GM13977 (cell line): ENCODE measurements at regions not wholly inside any gene's neighbourhood (a gene's known extent, or its start where the extent isn't known, plus 50 kb on each side); places are given as distances from the start of the nearest gene placed in this dataset.

Experiments
- DNase-seq: peaks from one replicate; pipeline ENCODE4 v3.0.0; 2012; ENCODE audit warnings: low spot score
- in situ Hi-C: fragments of 300-500 bp; cut with MboI; formaldehyde crosslinking; loops from one replicate; pipeline ENCODE4 v1.12.0; 2022; ENCODE audit warnings: low sequenced_read_pairs, low pct_unique_long_range_greater_than_20kb, mixed read lengths, inconsistent platforms; ENCODE audit not compliant: unreplicated experiment
- TF ChIP-seq, protein P1 (sequence below): IDR thresholded peaks from 2 replicates; pipeline ENCODE4 v1.5.1; 2012; ENCODE audit warnings: mild to moderate bottlenecking, control low read depth; ENCODE audit not compliant: insufficient read depth; ENCODE audit errors: extremely low read depth, missing control alignments

DNA sequence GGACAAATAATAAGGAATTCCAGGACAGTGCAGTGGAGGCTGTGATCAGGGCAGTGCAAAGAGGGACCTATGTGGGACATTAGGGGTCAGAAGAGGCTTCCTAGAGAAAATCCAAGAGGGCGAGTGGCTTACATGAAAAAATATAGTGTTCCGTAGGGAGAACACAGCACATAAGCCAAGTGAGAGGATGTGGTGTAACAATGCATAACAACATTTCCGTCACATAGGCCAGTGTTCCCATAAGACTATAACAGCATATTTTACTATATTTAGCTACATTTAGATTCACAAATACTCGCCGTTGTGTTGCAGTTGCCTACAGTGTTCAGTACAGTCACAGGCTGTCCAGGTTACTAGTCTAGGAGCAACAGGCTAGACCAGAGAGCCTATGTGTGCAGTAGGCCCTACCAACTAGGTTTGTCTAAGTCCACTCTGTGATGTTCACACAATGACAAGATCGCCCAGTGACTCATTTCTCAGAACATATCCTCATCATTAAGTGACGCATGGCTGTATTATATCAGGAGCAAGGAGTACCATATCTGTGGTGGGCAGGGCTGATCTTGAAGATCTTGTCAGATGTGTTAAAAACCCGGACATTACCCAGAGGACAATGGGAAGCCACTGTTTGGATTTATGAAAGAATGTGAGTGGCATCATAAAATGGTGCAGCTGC, 74.0 kb upstream of the TBL1X start:
- DNase-seq = no peak
- in situ Hi-C loops = no loop called here
- TF ChIP-seq, protein P1, sequence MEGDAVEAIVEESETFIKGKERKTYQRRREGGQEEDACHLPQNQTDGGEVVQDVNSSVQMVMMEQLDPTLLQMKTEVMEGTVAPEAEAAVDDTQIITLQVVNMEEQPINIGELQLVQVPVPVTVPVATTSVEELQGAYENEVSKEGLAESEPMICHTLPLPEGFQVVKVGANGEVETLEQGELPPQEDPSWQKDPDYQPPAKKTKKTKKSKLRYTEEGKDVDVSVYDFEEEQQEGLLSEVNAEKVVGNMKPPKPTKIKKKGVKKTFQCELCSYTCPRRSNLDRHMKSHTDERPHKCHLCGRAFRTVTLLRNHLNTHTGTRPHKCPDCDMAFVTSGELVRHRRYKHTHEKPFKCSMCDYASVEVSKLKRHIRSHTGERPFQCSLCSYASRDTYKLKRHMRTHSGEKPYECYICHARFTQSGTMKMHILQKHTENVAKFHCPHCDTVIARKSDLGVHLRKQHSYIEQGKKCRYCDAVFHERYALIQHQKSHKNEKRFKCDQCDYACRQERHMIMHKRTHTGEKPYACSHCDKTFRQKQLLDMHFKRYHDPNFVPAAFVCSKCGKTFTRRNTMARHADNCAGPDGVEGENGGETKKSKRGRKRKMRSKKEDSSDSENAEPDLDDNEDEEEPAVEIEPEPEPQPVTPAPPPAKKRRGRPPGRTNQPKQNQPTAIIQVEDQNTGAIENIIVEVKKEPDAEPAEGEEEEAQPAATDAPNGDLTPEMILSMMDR = no peak

DNA sequence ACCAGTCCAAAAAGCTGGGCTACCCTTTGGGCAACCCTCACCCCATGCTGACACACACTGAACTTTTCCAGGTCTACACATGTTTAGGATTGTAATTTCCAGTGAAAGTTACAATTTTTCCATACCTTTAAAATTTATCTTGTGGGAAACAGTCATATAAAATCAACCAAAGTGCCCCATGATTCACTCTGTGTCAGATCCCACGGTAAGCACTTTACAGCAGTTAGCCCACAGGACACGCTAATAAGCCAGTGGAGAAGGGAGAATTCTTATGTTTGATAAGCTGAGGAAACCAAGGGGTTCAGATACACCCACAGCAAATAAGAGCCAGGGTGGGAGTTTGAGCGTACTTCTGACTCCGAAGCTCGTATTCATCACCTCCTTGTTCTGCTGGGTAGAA, 72.4 kb upstream of the TBL1X start:
- TF ChIP-seq, protein P1 = no peak
- DNase-seq = no peak
- in situ Hi-C loops = no loop called here

DNA sequence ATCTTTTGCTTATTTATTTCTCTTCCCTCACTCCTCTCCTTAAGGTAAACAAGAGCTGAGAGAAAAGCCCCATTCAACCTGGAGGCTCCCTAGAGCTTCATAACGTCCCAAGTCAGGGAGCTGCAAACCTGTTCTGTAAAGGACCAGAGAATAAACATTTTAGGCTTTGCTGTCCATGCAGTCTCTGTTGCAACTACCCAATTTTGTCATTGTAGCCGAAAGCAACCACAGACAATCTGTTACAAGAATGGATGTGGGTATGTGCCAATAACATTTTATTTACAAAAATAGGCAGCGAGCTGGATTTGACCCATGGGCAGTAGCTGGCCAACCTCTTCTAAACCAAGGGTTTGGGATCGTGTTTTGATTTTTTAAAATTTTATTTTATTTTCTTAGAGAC, 71.3 kb upstream of the TBL1X start:
- DNase-seq = no peak
- TF ChIP-seq, protein P1 = no peak
- in situ Hi-C loops = no loop called here

DNA sequence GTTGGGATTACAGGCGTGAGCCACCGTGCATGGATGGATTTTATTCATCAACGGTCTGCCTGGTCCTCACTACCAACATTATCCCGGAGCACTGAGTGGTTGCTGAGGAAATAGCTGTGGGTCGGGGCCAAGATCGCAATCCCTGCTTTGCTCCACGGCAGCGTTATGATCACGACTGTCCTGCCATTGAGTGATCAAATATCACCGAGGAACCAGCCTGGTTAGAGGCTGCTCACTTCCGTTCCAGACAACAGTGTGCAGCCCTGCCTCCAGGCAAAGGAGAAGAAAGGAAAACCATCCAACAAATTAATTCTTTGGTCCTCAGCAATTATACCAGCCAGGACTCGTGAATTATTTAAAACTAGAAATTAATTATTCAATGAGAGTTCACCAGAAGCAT, 70.6 kb upstream of the TBL1X start:
- TF ChIP-seq, protein P1 = no peak
- in situ Hi-C loops = no loop called here

DNA sequence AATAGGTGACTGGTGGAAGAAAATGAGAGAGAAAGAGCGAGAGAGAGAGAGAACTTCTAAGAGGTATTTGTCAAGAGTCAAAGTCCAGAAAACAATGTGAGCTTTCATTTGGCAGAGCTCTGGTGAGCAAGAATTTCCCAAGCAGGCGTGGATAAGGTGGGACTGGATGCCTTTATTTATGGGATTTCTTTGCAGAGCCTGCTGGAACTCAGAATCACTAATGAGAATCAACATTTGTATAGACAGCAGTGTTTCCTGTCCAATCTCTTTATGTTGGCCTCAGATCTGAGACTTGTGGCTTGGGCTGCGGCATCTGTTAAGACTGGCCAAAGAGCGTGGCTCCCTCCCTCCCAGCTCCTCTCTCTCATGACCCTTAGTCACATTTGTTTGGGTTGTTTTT, 67.9 kb upstream of the TBL1X start:
- TF ChIP-seq, protein P1 = no peak
- DNase-seq = no peak
- in situ Hi-C loops = no loop called here

More for the DNA sequence above, 70.6 kb upstream of the TBL1X start:
- DNase-seq = no peak

DNA sequence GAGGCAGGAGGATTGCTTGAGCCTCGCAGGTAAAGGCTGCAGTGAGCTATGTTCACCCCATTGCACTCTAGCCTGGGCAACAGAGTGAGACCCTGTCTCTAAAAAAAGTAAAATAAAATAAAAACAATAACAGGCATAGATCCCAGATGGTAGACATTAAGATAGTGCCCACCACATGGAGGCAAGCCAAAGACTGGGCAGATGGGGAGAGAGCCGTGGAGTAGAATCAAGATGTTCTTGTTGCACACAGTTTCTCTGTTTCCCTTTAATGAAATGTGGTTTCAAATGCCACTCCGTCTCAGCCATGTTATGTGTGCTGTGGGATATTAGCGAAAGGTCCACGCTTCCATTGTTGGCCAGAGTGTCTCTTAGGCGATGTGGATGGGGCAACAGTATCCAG, 63.8 kb upstream of the TBL1X start:
- in situ Hi-C loops = no loop called here
- TF ChIP-seq, protein P1 = no peak
- DNase-seq = no peak
